ENCODE measurements at regions not wholly inside any gene's neighbourhood (a gene's known extent, or its start where the extent isn't known, plus 50 kb on each side); places are given as distances from the start of the nearest gene placed in this dataset.

GRCh38 chr15:77684341-77685081, 51.8 kb upstream of the LINGO1 start:
- TF ChIP-seq CTCF (IDR thresholded peaks at IDR 0.05; ENCODE audit: low read depth, low read length) (no peak), POLR2A (IDR thresholded peaks at IDR 0.05; ENCODE audit: extremely low read depth, insufficient read length) (no peak), MYC (IDR thresholded peaks at IDR 0.05; ENCODE audit: low read depth, low read length) (no peak), MAX (IDR thresholded peaks at IDR 0.05; ENCODE audit: low read depth, low read length) (no peak)

Data from NB4 (cell line).